ENCODE measurements at regions not wholly inside any gene's neighbourhood (a gene's known extent, or its start where the extent isn't known, plus 50 kb on each side); places are given as distances from the start of the nearest gene placed in this dataset.

DNA sequence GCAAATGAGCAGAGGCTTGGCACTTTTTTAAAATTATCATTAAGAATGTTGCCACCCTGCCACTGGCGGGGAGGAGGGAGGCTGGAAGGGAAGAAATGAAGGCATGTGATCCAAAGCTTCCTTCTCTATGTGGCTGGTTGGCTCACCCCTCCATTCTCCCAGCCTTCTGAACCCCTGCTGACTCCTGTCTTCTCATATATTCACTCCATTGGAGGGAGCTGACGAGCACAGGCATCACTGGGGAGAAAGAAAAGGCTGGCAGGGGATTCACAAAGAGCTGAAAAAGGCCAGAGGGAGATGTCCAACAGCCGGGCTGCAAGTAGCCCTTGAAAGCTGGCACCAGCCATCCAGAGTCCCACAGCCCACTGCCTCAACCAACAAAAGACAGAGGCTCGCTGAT lies 495.6 kb downstream of the BCOR start:
- intact Hi-C loops (cut with micrococcal nuclease) = no loop called here
- no peak overlapping the region for H3K4me3 Mint-ChIP-seq
- peaks cover 3% of the 10 kb centered on the region for H3K9me3 Mint-ChIP-seq
- peaks cover 3% of the 10 kb centered on the region for H3K4me1 Mint-ChIP-seq
- peaks cover 2% of the 10 kb centered on the region for H3K27me3 Mint-ChIP-seq
- DNase-seq = no peak
- H3K36me3 Mint-ChIP-seq (ENCODE audit: low read depth) = no peaks in the 10 kb centered on the region
- no peak overlapping the region for H3K27ac Mint-ChIP-seq

DNA sequence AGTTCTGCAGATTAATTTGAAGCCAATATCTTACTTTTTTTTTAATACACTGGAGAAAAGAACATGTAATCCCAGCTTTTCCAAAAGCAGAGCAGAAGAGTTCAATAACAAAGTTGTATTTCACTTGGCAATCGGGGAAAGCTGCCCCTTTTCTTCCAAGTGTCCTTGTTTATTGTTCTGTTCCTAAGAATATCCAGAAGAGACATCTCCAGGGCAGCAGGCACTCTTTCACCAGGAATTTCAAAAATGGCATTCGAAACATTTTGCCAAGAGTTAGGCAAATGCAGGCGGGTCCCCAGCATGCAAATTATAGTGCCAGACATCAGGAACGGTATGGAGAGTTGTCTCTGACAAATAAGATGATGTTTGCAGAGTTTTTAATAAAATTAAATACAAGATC lies 494.5 kb downstream of the BCOR start:
- Mint-ChIP-seq H3K4me3 (no peak overlapping the region), H3K4me1 (peaks cover 4% of the 10 kb centered on the region), H3K36me3 (ENCODE audit: low read depth) (no peaks in the 10 kb centered on the region), H3K27ac (no peak overlapping the region), H3K27me3 (peaks cover 2% of the 10 kb centered on the region), H3K9me3 (peaks cover 3% of the 10 kb centered on the region)
- intact Hi-C loops (cut with micrococcal nuclease) = no loop called here
- DNase-seq = no peak

DNA sequence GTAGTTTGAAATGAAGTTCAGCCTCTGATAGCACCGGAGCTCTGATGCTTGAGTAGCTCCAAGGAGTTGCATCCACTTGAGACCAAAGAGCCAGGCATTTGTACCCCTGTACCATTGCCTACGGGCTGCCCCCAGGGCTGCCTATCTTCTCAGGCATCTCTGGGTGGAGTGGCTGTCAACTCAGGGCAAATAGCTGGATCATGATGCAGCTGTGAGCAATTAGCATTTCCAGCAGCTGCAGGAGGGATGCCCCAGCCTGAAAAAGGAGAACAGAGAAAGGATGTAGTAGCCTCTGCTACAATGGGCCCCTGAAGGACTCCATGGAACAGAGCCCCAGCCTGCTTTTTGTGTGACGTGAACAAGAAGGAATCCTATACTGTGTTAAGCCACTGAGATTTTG lies 492.6 kb downstream of the BCOR start:
- Mint-ChIP-seq H3K4me3 (no peak overlapping the region), H3K27me3 (peaks cover 2% of the 10 kb centered on the region), H3K4me1 (peaks cover 4% of the 10 kb centered on the region), H3K27ac (no peak overlapping the region), H3K36me3 (ENCODE audit: low read depth) (no peaks in the 10 kb centered on the region), H3K9me3 (peaks cover 3% of the 10 kb centered on the region)
- intact Hi-C loops (cut with micrococcal nuclease) = no loop called here
- DNase-seq = no peak

DNA sequence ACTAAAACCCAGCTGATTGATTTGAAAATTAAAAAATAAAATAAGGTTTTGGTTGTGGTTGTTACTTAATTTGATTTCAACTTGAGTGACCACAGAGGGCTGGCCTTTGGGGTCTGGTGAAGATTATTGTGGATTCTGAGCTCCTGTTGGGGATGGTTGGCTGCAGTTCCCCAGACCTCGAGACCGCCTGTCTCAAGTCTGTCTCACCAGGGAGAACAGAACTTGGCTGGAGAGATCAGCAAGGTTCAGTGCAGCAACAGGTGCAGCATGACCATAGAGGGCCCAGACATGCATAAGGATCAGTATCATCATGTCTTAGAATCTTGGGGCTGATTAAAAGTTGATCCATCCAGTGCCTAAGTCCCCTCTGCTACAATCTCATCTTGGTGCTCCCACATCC lies 491.9 kb downstream of the BCOR start:
- no peaks in the 10 kb centered on the region for H3K36me3 Mint-ChIP-seq (ENCODE audit: low read depth)
- intact Hi-C loops (cut with micrococcal nuclease) = no loop called here

DNA sequence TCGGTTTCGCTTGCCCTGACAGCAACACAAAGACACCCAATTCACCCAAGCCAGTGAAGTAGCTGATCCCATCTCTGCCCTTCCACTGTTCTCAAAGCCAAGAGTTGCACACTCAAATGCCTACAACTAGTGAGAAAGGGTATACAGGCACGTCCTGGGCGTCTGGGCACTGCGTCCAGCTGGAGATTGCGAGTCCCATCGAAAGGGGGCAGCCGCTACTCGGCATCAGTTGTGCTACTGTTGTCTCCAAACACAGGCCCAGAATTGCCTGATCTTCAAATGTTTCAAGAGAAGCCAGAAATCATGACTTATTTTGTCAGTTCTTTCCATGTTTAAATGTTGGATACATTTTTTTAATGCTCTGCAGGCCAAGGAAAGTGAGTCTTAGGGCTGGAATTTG lies 487.8 kb downstream of the BCOR start:
- Mint-ChIP-seq H3K4me3 (no peak overlapping the region), H3K36me3 (ENCODE audit: low read depth) (peaks cover 4% of the 10 kb centered on the region), H3K27ac (no peak overlapping the region), H3K4me1 (peaks cover 17% of the 10 kb centered on the region), H3K27me3 (no peaks in the 10 kb centered on the region), H3K9me3 (no peaks in the 10 kb centered on the region)
- DNase-seq = no peak
- intact Hi-C loops (cut with micrococcal nuclease) = loop anchor here (5.0 to 10.0 kb wide), 2 partner anchors 245 to 413 kb away; no protein-coding TSS in a partner anchor

More for the DNA sequence above, 491.9 kb downstream of the BCOR start:
- Mint-ChIP-seq H3K4me1 (peaks cover 2% of the 10 kb centered on the region), H3K9me3 (peaks cover 3% of the 10 kb centered on the region), H3K27me3 (peaks cover 2% of the 10 kb centered on the region), H3K27ac (no peak overlapping the region), H3K4me3 (no peak overlapping the region)
- DNase-seq = no peak

GRCh38 chrX:39611468-39611867 lies 486.3 kb downstream of the BCOR start:
- H3K4me3 Mint-ChIP-seq = no peak overlapping the region
- intact Hi-C loops (cut with micrococcal nuclease) = loop anchor here (5.0 to 10.0 kb wide), 2 partner anchors 243 to 414 kb away; no protein-coding TSS in a partner anchor
- H3K36me3 Mint-ChIP-seq (ENCODE audit: low read depth) = peaks cover 4% of the 10 kb centered on the region
- no peaks in the 10 kb centered on the region for H3K27me3 Mint-ChIP-seq
- H3K27ac Mint-ChIP-seq = no peak overlapping the region
- peaks cover 26% of the 10 kb centered on the region for H3K4me1 Mint-ChIP-seq
- no peak for DNase-seq
- H3K9me3 Mint-ChIP-seq = no peaks in the 10 kb centered on the region

DNA sequence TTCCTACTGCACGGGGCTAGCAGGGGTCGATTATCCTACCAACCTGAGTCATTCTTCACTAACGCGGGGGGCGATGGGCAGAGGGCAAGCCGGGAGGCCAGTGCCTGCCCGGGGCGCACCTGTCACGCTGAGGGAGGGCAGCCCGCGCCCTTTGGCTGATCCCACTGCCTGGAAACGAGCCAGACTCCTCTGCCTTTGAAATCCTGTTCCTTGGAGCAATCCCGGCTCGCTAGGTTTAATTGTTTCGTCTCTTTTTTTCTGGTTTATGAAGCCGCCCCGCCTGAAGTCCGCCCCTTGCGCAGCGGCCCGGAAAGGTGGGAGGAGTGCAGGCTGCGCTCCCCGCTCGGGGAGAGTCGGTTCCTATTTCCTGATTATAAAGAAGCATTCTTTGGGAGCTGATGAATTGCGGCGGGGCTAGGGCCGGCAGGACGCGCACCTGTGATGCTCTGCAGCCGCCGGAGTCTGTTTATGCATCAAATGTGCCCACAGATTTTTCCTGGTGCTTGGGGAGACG lies 484.2 kb downstream of the BCOR start:
- peak; percentile 63 for DNase-seq
- Mint-ChIP-seq H3K36me3 (ENCODE audit: low read depth) (peaks cover 4% of the 10 kb centered on the region), H3K4me3 (peak overlapping the region; percentile 90), H3K4me1 (peaks cover 26% of the 10 kb centered on the region), H3K27me3 (no peaks in the 10 kb centered on the region), H3K9me3 (peaks cover 9% of the 10 kb centered on the region), H3K27ac (peak overlapping the region; percentile 98)
- intact Hi-C loops (cut with micrococcal nuclease) = loop anchor here (5.0 to 10.0 kb wide), 2 partner anchors 241 to 416 kb away; no protein-coding TSS in a partner anchor

- H3K4me1 Mint-ChIP-seq = peaks cover 26% of the 10 kb centered on the region
- H3K27ac Mint-ChIP-seq = peak overlapping the region; percentile 98
- no peaks in the 10 kb centered on the region for H3K27me3 Mint-ChIP-seq
- peaks cover 9% of the 10 kb centered on the region for H3K9me3 Mint-ChIP-seq
- peak overlapping the region; percentile 90 for H3K4me3 Mint-ChIP-seq
- peaks cover 4% of the 10 kb centered on the region for H3K36me3 Mint-ChIP-seq (ENCODE audit: low read depth)
- DNase-seq = peak; percentile 77
- intact Hi-C loops (cut with micrococcal nuclease) = loop anchor here (1.0 to 10.0 kb wide), 11 partner anchors 17 to 810 kb away; no protein-coding TSS in a partner anchor
Observed at GRCh38 chrX:39613997-39614679, 483.6 kb downstream of the BCOR start.

- no peak for DNase-seq
- intact Hi-C loops (cut with micrococcal nuclease) = loop anchor here (1.0 to 10.0 kb wide), 11 partner anchors 16 to 810 kb away; no protein-coding TSS in a partner anchor
- Mint-ChIP-seq H3K4me3 (peak overlapping the region; percentile 90), H3K27ac (peak overlapping the region; percentile 98), H3K9me3 (peaks cover 9% of the 10 kb centered on the region), H3K36me3 (ENCODE audit: low read depth) (peaks cover 4% of the 10 kb centered on the region), H3K27me3 (no peaks in the 10 kb centered on the region), H3K4me1 (peaks cover 26% of the 10 kb centered on the region)
Observed at GRCh38 chrX:39614680-39614998, 483.1 kb downstream of the BCOR start.

- peaks cover 6% of the 10 kb centered on the region for H3K36me3 Mint-ChIP-seq (ENCODE audit: low read depth)
- H3K27ac Mint-ChIP-seq = peak overlapping the region; percentile 53
- H3K4me3 Mint-ChIP-seq = no peak overlapping the region
- no peaks in the 10 kb centered on the region for H3K27me3 Mint-ChIP-seq
- intact Hi-C loops (cut with micrococcal nuclease) = loop anchor here (10.0 kb wide), 1 partner anchor 239 kb away; no protein-coding TSS in a partner anchor
- no peak for DNase-seq
- H3K9me3 Mint-ChIP-seq = peaks cover 9% of the 10 kb centered on the region
- H3K4me1 Mint-ChIP-seq = peaks cover 26% of the 10 kb centered on the region
Observed at GRCh38 chrX:39616098-39616729, 481.5 kb downstream of the BCOR start.

GRCh38 chrX:39616731-39617130 lies 481.0 kb downstream of the BCOR start:
- H3K4me1 Mint-ChIP-seq = peaks cover 26% of the 10 kb centered on the region
- no peak overlapping the region for H3K4me3 Mint-ChIP-seq
- no peaks in the 10 kb centered on the region for H3K27me3 Mint-ChIP-seq
- no peak for DNase-seq
- H3K36me3 Mint-ChIP-seq (ENCODE audit: low read depth) = peaks cover 6% of the 10 kb centered on the region
- H3K9me3 Mint-ChIP-seq = peaks cover 9% of the 10 kb centered on the region
- intact Hi-C loops (cut with micrococcal nuclease) = loop anchor here (10.0 kb wide), 1 partner anchor 238 kb away; no protein-coding TSS in a partner anchor
- H3K27ac Mint-ChIP-seq = peak overlapping the region; percentile 58

- H3K4me3 Mint-ChIP-seq = no peak overlapping the region
- H3K9me3 Mint-ChIP-seq = peaks cover 13% of the 10 kb centered on the region
- H3K36me3 Mint-ChIP-seq (ENCODE audit: low read depth) = peaks cover 6% of the 10 kb centered on the region
- H3K27me3 Mint-ChIP-seq = no peaks in the 10 kb centered on the region
- no peak overlapping the region for H3K27ac Mint-ChIP-seq
- no peak for DNase-seq
- intact Hi-C loops (cut with micrococcal nuclease) = loop anchor here (10.0 kb wide), 1 partner anchor 237 kb away; no protein-coding TSS in a partner anchor
- peaks cover 23% of the 10 kb centered on the region for H3K4me1 Mint-ChIP-seq
Observed at GRCh38 chrX:39618178-39618577, 479.6 kb downstream of the BCOR start.

- Mint-ChIP-seq H3K36me3 (ENCODE audit: low read depth) (peaks cover 5% of the 10 kb centered on the region), H3K27me3 (no peaks in the 10 kb centered on the region), H3K4me1 (peaks cover 16% of the 10 kb centered on the region), H3K9me3 (peaks cover 13% of the 10 kb centered on the region), H3K27ac (no peak overlapping the region), H3K4me3 (no peak overlapping the region)
- no peak for DNase-seq
- intact Hi-C loops (cut with micrococcal nuclease) = loop anchor here (10.0 kb wide), 1 partner anchor 235 kb away; no protein-coding TSS in a partner anchor
Observed at GRCh38 chrX:39619182-39620009, 478.4 kb downstream of the BCOR start.
